ENCODE measurements at regions not wholly inside any gene's neighbourhood (a gene's known extent, or its start where the extent isn't known, plus 50 kb on each side); places are given as distances from the start of the nearest gene placed in this dataset.

DNA sequence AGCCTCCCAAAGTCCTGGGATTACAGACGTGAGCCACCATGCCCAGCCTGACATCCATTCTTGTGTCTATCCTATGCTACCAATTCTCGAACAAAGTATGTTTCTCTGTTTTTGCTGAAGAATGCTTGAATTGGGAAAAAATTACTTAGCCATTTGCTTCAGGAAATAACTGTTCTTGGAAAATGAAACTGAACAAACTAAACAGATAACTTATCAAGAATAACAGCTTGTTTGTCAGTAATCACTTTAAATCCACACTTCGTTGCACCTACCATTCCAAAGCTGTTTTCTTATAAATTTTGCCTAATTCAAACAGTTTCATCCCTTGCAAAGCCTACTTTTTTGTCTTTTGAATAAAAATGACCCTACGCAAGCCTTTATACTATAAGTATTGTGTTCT is 672.9 kb downstream of the SUCLG1 start:
- ATAC-seq (ENCODE audit: insufficient read depth, low FRiP score) (no peak), DNase-seq (no peak)
- H3K4me1 ChIP-seq (ENCODE audit: control insufficient read depth in 5 of 5, insufficient read depth in 5 of 5, low read length in 5 of 5) = no peaks in the 10 kb centered on the region
- no peak overlapping the region for H3K4me3 ChIP-seq
- no peak overlapping the region for H3K9ac ChIP-seq (ENCODE audit: insufficient read depth in 1 of 2, low read length in 2 of 2)
- no peak overlapping the region for H3K27ac ChIP-seq (ENCODE audit: low read depth in 1 of 2, low read length in 1 of 2)
- no peaks in the 10 kb centered on the region for H3K9me3 ChIP-seq (ENCODE audit: control insufficient read depth in 4 of 4, insufficient read depth in 3 of 4, low read length in 3 of 4)
- H3K27me3 ChIP-seq (ENCODE audit: control insufficient read depth in 3 of 3, insufficient read depth in 3 of 3, low read length in 2 of 3) = no peaks in the 10 kb centered on the region
- TF ChIP-seq, protein P1, sequence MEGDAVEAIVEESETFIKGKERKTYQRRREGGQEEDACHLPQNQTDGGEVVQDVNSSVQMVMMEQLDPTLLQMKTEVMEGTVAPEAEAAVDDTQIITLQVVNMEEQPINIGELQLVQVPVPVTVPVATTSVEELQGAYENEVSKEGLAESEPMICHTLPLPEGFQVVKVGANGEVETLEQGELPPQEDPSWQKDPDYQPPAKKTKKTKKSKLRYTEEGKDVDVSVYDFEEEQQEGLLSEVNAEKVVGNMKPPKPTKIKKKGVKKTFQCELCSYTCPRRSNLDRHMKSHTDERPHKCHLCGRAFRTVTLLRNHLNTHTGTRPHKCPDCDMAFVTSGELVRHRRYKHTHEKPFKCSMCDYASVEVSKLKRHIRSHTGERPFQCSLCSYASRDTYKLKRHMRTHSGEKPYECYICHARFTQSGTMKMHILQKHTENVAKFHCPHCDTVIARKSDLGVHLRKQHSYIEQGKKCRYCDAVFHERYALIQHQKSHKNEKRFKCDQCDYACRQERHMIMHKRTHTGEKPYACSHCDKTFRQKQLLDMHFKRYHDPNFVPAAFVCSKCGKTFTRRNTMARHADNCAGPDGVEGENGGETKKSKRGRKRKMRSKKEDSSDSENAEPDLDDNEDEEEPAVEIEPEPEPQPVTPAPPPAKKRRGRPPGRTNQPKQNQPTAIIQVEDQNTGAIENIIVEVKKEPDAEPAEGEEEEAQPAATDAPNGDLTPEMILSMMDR (IDR thresholded peaks at IDR 0.05; ENCODE audit: control extremely low read depth, extremely low read depth) = no peak
- H3K36me3 ChIP-seq (ENCODE audit: control insufficient read depth in 4 of 4, insufficient read depth in 4 of 4, low read length in 4 of 4) = no peaks in the 10 kb centered on the region
- WGBS, 2 donors = 82 to 84% methylated on average over 4 of the region's 4 CpGs

DNA sequence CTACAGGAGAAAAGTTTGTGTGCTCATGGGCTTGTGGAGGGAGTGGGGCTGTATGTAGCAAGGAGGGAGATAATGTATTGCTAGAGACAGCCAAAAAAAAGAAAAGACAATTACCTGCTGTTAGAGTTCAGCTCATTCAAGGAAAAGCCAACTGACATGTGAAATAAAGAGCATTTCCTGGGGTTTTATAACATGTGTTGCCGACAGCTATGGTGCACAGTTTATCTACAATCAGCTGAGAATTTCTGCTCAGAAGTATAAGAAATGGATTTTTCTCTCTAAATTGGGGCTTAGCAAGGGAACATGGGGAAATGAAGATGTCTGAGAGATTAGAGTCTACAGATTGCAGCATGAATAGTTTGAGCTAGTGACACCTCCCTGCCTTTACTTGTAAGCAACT is 674.1 kb downstream of the SUCLG1 start:
- no peaks in the 10 kb centered on the region for H3K4me1 ChIP-seq (ENCODE audit: control insufficient read depth in 5 of 5, insufficient read depth in 5 of 5, low read length in 5 of 5)
- DNase-seq (no peak), ATAC-seq (ENCODE audit: insufficient read depth, low FRiP score) (no peak)
- TF ChIP-seq, protein P1 (IDR thresholded peaks at IDR 0.05; ENCODE audit: control extremely low read depth, extremely low read depth) = no peak
- no peak overlapping the region for H3K27ac ChIP-seq (ENCODE audit: low read depth in 1 of 2, low read length in 1 of 2)
- H3K4me3 ChIP-seq = no peak overlapping the region
- 38 to 50% methylated on average over 1 of the region's 1 CpG for WGBS, 2 donors
- H3K9me3 ChIP-seq (ENCODE audit: control insufficient read depth in 4 of 4, insufficient read depth in 3 of 4, low read length in 3 of 4) = no peaks in the 10 kb centered on the region
- no peak overlapping the region for H3K9ac ChIP-seq (ENCODE audit: insufficient read depth in 1 of 2, low read length in 2 of 2)
- H3K27me3 ChIP-seq (ENCODE audit: control insufficient read depth in 3 of 3, insufficient read depth in 3 of 3, low read length in 2 of 3) = no peaks in the 10 kb centered on the region
- H3K36me3 ChIP-seq (ENCODE audit: control insufficient read depth in 4 of 4, insufficient read depth in 4 of 4, low read length in 4 of 4) = no peaks in the 10 kb centered on the region

DNA sequence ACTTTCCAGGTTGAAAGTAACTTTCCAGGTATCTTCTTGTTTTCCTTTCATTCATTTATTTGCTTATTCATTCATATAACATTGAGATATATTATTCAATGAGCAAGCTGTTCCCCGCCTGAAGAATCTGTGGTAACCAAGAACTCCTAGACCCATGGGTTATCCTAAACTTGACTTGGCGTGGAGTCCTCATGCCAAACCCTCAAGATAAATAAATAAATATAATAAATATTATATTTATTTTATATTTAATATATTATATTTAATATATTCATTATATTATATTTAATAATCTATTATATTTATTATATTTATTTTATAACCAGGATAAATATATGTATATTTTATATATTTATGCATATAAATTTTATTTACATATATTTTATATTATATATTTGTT is 674.8 kb downstream of the SUCLG1 start:
- WGBS, 2 donors = 92 to 94% methylated on average over 2 of the region's 2 CpGs
- DNase-seq (no peak), ATAC-seq (ENCODE audit: insufficient read depth, low FRiP score) (no peak)
- no peak overlapping the region for H3K9ac ChIP-seq (ENCODE audit: insufficient read depth in 1 of 2, low read length in 2 of 2)
- H3K27ac ChIP-seq (ENCODE audit: low read depth in 1 of 2, low read length in 1 of 2) = no peak overlapping the region
- no peaks in the 10 kb centered on the region for H3K27me3 ChIP-seq (ENCODE audit: control insufficient read depth in 3 of 3, insufficient read depth in 3 of 3, low read length in 2 of 3)
- no peaks in the 10 kb centered on the region for H3K36me3 ChIP-seq (ENCODE audit: control insufficient read depth in 4 of 4, insufficient read depth in 4 of 4, low read length in 4 of 4)
- no peaks in the 10 kb centered on the region for H3K4me1 ChIP-seq (ENCODE audit: control insufficient read depth in 5 of 5, insufficient read depth in 5 of 5, low read length in 5 of 5)
- TF ChIP-seq, protein P1 (IDR thresholded peaks at IDR 0.05; ENCODE audit: control extremely low read depth, extremely low read depth) = no peak
- no peak overlapping the region for H3K4me3 ChIP-seq
- H3K9me3 ChIP-seq (ENCODE audit: control insufficient read depth in 4 of 4, insufficient read depth in 3 of 4, low read length in 3 of 4) = no peaks in the 10 kb centered on the region

DNA sequence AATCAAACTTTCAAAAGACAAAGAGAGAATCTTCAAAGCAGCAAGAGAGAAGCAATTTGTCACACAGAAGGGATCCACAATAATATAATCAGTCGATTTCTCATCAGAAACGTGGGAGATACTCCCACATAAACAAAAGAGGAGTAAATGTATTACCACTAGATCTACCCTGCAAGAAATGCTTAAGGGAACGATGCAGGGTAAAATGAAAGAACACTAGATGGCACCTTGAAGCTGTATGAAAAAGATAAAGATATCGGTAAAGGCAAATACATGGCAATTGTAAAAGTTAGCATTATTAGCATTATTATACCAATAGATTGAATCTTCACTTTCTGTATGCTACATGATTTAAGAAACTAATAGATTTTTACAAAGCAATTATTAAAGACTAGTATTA is 677.0 kb downstream of the SUCLG1 start:
- no peaks in the 10 kb centered on the region for H3K4me1 ChIP-seq (ENCODE audit: control insufficient read depth in 5 of 5, insufficient read depth in 5 of 5, low read length in 5 of 5)
- ATAC-seq (ENCODE audit: insufficient read depth, low FRiP score) = no peak
- H3K36me3 ChIP-seq (ENCODE audit: control insufficient read depth in 4 of 4, insufficient read depth in 4 of 4, low read length in 4 of 4) = no peaks in the 10 kb centered on the region
- H3K4me3 ChIP-seq = no peak overlapping the region
- H3K27ac ChIP-seq (ENCODE audit: low read depth in 1 of 2, low read length in 1 of 2) = no peak overlapping the region
- no peaks in the 10 kb centered on the region for H3K27me3 ChIP-seq (ENCODE audit: control insufficient read depth in 3 of 3, insufficient read depth in 3 of 3, low read length in 2 of 3)
- no peaks in the 10 kb centered on the region for H3K9me3 ChIP-seq (ENCODE audit: control insufficient read depth in 4 of 4, insufficient read depth in 3 of 4, low read length in 3 of 4)
- 62 to 74% methylated on average over 4 of the region's 4 CpGs for WGBS, 2 donors
- no peak for DNase-seq
- TF ChIP-seq, protein P1 (IDR thresholded peaks at IDR 0.05; ENCODE audit: control extremely low read depth, extremely low read depth) = no peak
- H3K9ac ChIP-seq (ENCODE audit: insufficient read depth in 1 of 2, low read length in 2 of 2) = no peak overlapping the region
